Fibroblast of skin of scalp (primary cell): ENCODE measurements at regions not wholly inside any gene's neighbourhood (a gene's known extent, or its start where the extent isn't known, plus 50 kb on each side); places are given as distances from the start of the nearest gene placed in this dataset.

Source experiments
- DNase-seq: peaks from one replicate; pipeline ENCODE4 v3.0.0-alpha.2; 2013

DNA sequence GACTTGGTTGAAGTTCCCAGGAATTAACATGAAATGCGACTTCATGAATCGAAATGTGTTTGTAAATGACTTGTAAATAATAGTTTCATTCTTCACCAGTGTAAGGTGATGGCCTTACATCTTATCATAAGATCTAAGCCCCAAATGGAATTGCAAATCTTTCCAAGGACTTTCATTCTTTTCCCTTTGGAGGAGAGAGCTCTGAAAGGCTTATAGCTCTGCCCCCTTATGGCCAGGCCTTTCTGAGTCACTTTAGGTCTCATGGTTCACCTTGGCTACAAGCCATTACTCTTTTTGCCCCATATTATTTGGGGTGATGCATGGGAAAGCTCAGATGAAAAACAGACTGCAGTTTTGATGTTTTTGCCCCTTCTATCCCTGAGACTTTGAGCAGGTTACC is 209.1 kb upstream of the BMP2 start:
- no peak for DNase-seq

DNA sequence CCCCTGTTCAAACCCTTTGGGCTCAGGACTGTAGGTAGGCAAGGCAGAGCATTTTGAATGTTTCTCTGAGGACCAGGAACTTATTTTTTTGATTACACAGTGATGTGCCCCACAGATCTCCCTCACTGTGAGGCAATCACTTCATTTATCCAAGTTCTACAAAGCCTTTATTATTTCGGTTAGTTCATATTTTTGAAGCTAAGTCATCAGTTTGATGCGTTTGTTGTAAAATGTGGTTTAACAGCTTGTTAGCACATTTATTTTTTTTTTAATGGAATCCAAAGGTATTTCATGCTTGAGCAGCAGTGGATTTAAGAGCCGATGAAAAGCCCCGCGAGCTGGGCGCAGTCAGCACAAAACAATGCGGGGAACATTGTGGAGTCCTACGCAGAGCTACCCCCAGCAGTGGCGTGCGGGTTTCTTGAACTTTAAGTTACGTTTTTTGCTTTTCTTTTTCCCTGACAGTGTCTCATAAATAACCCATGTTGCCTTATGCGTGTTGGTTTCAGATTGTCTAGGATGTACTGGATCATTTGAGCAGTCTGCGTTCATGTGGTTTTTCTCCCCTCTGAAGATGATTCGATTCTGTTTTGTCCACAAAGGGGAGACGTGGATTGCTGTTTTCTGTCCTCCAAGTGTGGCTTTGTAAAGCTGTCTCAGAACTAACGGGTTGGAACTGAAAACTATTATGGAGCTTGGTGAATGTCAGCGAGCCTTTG is 233.6 kb upstream of the BMP2 start:
- peak; percentile 89 for DNase-seq

DNA sequence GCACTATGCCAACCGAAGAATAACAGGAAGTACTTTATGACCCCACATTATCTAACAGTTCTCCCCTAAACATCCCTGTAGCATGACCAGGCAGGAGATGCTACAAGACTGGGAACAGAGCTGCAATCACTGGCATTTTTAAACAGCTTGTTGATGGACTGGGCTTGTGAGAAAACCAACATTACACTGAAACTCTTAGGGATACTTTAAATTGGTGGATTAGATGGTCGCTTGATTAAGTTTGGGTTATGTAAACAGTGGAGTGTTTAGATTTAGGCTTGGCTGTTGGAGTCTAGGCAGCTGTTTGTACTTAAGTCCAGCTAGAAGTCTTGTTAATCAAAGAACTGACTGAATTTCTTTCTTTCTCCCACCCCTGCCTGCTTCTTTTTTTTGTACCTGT is 234.1 kb upstream of the BMP2 start:
- peak; percentile 20 for DNase-seq

DNA sequence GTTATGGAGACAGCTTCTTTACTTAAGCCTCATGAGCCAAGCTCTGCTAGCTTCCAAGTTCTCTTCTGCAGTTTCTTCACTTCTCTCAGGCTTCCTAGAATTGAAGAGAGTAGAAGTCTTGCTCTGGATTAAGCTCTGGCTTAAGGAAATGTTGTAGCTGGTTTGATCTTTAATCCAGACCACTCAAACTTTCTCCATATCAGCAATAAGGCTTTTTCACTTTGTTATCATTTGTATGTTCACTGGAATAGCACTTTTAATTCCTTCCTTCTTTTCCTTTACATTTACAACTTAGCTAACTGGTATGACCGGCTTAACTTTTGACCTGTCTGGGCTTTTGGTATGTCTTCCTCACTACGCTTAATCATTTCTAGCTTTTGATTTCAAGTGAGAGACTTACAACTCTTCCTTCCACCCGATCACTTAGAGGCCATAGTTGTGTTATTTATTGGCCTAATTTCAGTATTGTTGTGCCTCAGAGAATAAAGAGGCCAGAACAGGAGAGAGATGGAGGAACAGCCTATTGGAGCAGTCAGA is 236.6 kb upstream of the BMP2 start:
- DNase-seq = no peak

DNA sequence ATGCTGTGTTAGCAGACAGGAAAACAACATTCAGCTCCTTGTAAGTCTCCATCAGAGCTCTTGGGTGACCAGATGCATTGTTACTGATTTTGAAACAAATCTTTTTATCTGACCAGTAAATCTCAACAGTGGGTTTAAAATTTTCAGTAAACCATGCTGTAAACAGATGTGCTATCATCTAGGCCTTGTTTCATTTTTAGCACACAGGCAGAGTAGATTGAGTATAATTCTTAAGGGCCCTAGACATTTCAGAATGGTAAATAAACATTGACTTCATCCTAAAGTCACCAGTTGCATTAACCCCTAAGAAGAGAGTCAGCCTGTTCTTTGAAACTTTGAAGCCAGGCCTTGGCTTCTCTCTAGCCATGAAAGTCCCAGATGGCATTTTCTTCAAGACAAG is 237.2 kb upstream of the BMP2 start:
- DNase-seq = no peak

DNA sequence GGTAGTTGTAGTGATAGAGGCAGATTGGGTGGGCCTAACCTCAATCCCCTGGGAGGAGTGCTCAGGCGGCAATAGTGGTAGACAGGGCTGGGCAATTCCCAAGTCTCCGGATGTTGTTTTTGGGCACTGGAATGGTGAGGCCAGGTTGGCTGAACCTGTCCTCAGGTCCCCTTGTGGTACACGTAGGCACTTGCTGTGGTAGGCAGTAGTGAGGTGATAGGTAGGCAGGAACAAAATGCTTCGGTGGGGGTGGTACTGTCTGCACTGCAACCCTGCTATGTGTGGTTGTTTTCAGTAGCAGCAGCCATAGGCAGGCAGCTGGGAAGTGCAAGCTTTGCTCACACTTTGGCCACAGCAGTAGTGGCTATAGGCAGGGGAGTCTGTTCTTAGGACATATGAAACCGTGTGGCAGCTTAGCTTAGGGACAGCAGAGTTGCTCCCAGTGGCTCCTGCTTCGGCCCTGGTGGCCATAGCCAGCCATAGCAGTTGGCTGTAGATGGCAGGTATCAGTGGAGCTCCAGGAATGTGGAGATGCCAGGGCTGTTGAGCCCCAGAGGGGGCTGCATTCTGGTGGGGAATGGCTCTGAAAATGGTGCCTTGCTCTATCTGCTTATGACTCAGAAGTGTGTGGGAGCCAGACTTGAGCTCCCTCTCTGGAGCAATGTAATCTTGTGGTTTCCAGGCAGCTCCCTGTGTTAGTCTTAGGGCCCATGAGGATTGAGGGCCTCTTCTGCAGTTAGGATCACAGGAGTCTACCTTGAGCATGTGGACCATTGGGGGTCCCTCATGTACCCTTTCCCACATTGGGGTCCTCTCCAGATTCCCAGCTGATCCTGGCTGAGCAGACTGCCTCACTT is 241.8 kb upstream of the BMP2 start:
- DNase-seq = peak; percentile 21

DNA sequence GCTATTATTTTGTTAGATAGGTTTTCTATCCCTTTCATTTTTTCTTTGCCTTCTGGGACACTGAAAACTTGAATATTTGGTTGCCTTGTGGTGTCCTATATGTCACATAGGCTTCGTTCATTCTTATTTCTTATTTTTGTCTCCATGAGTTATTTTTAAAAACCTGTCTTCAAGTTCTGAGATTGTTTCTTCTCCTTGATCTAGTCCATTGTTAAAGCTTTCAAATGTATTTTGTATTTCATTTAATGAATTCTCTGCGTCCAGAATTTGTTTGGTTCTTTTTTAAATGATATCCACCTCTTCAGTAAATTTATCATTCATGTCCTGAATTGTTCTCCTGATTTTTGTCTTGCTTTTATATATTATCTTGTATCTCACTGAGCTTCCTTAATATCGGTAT is 243.2 kb upstream of the BMP2 start:
- DNase-seq = no peak

DNA sequence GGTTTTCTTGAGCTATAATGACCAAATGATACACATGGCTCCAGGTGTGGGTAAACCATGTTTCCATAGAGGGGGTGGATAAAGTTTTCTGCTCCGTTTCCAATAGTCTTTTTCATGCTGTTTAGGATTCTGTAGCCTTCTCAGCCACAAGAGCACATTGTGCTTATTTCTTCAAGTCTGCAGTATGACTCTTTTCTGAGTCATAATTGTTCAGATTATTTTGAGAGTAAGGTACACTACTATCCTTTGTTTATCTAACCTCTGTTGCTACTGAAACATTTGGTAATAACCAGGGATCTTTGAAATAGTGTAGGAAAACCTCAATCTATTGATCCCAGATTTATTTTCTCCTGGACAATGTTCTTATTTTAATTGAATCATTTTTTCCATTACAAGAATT is 247.9 kb upstream of the BMP2 start:
- peak; percentile 9 for DNase-seq

DNA sequence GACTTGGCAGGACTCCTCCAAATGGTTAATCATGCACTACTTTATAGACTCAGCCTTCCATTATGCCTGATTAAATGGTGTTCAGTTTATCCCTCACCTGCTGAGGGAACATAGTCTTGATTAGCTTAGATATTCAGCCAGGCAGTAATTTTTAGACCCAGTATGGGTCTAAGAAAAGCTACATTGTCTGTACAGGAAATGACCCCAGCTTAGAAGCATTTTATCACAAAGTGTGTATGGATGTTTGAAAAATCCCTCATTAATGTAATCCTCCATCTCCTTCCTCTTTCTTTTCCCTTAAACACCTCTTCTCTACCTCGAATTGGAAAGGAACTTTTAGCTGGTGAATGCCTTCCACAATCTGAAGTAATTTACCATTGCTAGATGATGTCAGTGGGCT is 252.2 kb upstream of the BMP2 start:
- DNase-seq = no peak

DNA sequence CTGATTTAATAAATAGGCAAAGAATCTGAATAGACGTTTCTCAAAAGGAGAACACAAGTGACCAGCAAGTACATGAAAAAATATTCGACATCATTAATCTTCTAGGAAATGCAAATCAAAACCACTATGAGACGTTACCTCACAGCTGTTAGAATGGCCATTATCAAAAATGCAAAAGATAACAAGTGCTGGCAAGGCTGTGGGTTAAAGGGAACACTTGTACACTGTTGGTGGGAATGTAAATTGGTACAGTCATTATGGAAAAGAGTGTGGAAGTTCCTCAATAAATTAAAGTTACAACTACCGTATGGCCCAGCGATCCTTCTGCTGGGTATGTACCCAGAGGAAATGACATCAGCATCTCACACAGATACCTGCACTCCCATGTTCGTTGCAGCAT is 253.9 kb upstream of the BMP2 start:
- DNase-seq = no peak

DNA sequence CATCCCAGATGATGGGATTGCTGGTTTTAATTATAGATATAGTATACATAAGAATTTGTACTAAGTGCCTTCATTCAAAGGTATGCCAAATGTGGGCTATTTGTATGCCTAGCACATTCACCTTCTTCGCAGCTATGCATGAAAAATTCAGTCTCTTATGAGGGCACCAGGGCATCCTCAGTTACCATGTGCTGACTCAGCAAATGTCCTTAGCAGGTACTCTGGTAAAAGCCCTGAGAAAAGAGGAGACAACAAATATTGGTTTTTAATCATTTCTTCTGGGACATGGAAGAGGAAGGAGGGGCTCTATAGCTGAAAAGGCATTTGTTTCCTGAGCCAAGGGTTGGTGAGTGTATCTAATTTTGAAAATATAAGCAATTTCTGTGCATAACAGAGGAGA is 258.1 kb upstream of the BMP2 start:
- no peak for DNase-seq

DNA sequence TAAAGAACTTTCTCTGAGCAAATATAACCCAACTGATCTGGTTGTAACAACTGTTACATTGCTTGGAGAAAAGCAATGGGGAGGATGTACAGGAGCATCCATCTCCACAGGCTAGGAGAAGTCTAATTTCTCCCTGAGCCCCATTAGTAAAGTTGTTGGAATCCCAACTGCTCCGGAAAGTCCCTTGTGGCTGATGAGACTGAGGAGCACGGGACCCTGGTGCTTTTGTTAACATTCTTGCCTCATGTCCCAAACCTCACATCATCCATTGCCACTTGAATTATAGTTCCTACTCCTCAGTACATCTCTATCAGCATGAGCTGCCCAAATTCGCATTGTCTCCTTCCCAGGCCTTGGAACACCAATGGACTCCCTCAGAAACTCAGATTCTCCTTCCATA is 260.6 kb upstream of the BMP2 start:
- no peak for DNase-seq

DNA sequence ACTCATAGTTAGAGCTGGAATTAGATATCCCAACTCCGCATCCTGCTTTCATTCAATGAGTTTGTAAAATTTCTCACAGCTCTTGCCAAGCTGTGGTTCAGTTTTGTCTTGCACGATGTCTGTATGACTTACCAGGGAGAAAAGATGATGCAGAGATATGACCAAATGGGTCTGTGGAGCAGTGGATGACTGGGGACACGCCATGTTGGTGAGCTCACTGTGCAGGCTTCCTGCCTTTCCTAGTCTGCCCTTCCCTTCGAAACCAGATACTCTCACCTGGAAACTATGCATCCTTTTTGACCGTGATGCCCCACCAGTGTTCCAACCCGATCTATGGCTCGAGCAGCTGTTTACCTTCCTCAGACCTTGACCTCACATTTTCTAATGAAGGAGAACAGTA is 262.7 kb upstream of the BMP2 start:
- no peak for DNase-seq

DNA sequence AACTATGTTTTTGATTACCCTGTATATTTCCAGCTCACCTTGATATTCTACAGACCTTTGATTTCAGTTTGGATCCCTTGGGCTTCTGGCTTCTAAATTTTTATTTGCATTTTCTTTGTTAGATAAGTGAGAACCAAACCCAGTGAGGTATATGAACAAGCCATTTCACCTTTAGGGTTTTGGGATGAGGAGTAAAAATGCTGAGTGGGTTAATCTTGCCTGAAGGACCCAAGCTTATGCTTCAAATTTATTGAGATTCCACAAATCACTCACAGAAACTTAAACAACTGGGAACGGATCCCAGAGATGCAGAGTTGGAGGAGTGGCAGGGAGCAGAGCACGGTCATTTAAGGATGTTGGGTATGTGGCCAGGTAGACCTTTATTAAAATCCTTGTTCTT is 263.3 kb upstream of the BMP2 start:
- DNase-seq = no peak

DNA sequence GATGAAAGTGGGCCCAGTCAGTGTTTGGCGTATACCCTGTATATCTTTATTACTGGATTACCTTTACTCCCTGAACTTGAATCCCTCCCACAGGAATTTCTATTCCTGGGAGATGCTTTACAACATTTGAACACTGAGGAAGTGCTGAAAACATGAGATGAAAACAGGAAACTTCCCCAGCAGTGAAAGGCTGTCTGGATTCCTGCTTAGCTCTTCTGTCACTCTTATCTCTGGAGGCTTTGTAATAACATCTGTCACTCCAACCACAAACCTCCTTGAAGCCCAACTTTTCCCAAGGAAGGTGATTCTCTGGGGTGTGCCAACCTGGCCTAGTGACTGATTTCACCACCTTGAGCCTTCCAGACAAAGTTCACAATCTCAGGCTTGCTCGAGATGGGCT is 264.5 kb upstream of the BMP2 start:
- no peak for DNase-seq

DNA sequence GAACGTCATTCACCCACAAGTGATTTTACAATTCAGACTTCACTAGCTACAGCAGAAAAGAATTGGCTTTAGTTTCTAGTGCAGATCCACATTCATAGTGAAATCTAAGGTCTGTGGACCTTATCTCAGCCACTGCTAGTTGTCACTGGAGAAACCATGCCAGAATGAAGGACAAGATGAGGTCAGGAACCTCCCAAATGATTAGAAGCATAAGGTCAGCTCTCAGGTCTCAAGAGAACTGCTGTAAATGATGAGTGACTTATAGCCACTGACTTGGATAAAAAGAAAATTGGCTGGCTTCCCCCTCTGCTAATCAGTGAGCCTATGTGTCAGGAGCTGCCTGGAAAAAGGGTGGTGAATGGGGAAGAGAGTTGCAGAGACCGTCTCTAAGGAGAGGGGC is 265.3 kb upstream of the BMP2 start:
- DNase-seq = no peak

DNA sequence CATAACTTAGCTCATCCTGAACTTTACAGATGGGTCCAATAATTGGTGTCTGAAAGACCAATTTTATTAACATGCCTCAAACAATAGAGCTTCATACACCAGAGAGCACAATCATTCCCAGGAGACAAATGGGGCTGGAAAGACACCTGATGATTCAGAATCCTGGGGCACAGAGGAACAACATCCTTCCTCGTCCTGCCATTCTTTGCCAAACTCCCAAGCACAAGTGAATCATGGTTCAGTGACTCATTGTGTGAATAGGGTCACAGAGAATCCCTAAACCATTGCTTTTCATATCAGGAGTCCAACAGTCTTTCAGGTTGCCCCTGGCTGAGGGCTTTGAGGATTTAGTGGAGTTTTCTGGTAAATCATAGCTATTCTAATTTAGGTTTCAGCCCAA is 266.4 kb upstream of the BMP2 start:
- peak; percentile 34 for DNase-seq

DNA sequence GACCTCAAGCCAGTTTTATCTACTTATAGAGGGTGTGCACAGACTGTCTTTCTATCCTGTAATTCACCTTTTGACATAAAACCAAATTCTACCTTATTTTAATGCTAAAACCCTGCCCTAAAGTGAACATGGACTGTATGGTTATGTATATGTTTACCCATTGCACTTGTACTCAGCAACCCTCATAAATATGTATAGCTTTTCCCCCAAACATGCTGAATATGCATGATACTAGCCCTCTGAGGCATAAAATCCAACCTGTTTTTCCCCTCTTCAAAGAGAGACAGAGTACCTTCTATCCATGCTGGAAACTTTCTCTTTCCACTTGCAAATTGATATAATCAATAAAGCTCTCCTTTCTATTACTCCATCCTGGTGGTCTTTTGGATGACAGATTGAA is 267.9 kb upstream of the BMP2 start:
- DNase-seq = no peak

DNA sequence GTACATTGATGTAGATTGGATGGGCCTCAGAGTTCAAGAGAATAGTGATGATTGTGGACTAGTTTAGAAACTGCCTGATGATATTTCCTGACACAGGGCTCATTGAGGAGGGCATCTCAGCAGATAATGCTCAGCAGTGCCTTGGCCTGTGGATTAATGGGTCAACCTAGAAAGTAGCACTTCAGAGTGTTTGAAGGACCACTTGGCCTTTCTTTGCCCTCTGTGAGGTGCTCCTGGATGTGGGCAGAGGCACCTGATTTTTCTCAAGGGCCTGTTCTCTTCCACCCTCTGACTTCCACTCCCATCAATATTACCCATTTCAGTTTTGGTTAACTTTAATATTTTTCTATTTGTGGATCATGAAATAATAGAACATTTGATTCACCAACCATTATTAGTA is 270.6 kb upstream of the BMP2 start:
- no peak for DNase-seq

DNA sequence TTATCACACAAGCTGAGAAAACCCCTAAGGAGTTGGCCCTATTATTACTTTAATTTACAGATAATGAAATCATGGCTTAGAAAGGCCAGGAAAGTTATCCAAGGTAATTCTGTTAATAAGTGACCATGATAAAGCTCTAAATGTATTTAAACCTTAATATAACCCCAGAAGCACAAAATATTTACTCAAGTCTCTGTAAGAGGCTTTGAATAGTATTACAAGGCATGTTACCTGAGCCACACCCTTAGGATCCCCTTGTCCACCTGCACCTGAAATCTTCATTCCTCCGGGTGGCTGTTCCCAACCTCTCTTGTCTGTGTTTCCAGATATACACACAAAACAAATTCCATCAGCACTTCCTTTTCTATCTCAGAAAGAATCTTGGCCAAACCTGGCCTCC is 271.6 kb upstream of the BMP2 start:
- no peak for DNase-seq

DNA sequence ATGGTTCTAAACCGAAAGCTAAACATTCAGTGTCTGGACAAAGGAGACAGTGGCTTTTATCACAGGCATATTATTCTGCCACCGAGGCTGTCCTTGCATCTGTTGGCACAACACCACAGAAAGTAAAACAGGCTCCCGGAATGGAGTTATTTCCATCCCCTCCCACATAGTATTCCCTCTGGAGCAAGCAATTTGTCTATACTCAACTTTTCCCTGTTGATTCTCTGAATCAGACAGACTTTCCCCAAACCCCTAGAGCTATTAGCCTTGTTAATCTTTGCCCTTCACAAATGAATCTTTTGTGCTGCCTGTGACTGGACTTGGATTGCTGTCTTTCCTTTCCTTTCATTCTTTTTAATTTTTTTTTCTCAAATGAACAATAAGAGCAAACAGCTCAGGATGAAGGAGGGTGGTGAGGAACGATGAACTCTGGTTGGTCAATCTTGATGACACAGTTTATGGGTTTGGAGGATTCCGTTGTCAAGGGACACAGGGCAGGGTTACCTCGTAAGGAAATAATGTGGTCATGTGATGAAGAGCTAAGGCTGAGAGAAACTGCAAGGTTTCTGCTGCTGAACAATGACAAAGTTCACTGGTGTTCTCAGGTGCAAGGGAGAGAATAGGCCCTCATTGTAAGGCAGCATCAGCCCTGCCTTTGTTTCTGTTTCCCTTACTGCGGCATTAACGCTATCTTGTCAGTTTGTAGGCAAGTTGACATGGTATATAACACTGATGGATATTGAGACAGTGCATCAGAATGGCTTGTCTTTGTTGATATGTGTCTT is 275.0 kb upstream of the BMP2 start:
- no peak for DNase-seq

DNA sequence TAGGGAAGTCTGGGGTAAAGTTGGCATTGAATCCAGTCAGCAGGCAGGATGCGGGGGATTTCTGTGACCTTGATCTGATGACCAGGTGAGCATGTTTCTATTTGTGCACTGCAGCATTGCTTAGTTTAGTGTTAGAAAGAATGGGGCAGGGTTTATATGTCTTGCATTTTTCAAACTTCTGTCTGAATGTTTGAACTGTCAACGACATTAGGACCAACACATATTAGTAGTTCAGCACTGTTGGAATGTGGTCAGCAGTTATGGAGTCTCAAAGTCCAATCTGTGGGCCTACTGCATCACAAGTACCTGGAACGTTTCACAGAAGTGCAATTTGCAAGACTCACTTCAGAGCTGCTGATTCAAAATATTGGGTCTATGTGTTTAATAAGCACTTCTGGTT is 276.6 kb upstream of the BMP2 start:
- DNase-seq = no peak
